ENCODE measurements at regions not wholly inside any gene's neighbourhood (a gene's known extent, or its start where the extent isn't known, plus 50 kb on each side); places are given as distances from the start of the nearest gene placed in this dataset.

- no peak overlapping the region for H3K4me3 ChIP-seq
- TF ChIP-seq CTCF (IDR thresholded peaks at IDR 0.05) = no peak
- no peak for TF ChIP-seq POLR2A (IDR thresholded peaks at IDR 0.05)
- no peak for TF ChIP-seq POLR2AphosphoS5 (IDR thresholded peaks at IDR 0.05)
- TF ChIP-seq EP300 (IDR thresholded peaks at IDR 0.05) = no peak
- H3K4me1 ChIP-seq = no peaks in the 10 kb centered on the region
- no peaks in the 10 kb centered on the region for H3K27me3 ChIP-seq
- WGBS, 2 donors = 69 to 71% methylated on average over 6 of the region's 6 CpGs
- ATAC-seq (ENCODE audit: low FRiP score in 2 of 2) (no peak), DNase-seq (no peak)
- no peak overlapping the region for H3K27ac ChIP-seq
- H3K36me3 ChIP-seq = no peaks in the 10 kb centered on the region
- peaks cover 0 to 3% (median 0%) of the 10 kb centered on the region in 4 donors for H3K9me3 ChIP-seq
Observed at GRCh38 chr12:118749646-118750045, 231.7 kb upstream of the SRRM4 start.

- no peak for ATAC-seq (ENCODE audit: low FRiP score in 2 of 2)
- Histone ChIP-seq H3K27me3 (no peaks in the 10 kb centered on the region), H3K27ac (no peak overlapping the region), H3K36me3 (no peaks in the 10 kb centered on the region), H3K4me3 (no peak overlapping the region), H3K4me1 (no peaks in the 10 kb centered on the region), H3K9me3 (peaks cover 0 to 3% (median 0%) of the 10 kb centered on the region in 4 donors)
- TF ChIP-seq EP300 (IDR thresholded peaks at IDR 0.05) (no peak), POLR2AphosphoS5 (IDR thresholded peaks at IDR 0.05) (no peak), POLR2A (IDR thresholded peaks at IDR 0.05) (no peak), CTCF (IDR thresholded peaks at IDR 0.05) (no peak)
- WGBS, 2 donors = 80% methylated on average over 2 of the region's 2 CpGs
- DNase-seq = no peak
Observed at GRCh38 chr12:118750666-118751065, 230.7 kb upstream of the SRRM4 start.

- DNase-seq (no peak), ATAC-seq (ENCODE audit: low FRiP score in 2 of 2) (no peak)
- 95 to 100% methylated on average over 1 of the region's 1 CpG for WGBS, 2 donors
Observed at GRCh38 chr12:118751355-118751754, 230.0 kb upstream of the SRRM4 start.

GRCh38 chr12:118760623-118761022, 220.7 kb upstream of the SRRM4 start:
- no peak for TF ChIP-seq POLR2A (IDR thresholded peaks at IDR 0.05)
- no peak for TF ChIP-seq CTCF (IDR thresholded peaks at IDR 0.05)
- no peak for TF ChIP-seq EP300 (IDR thresholded peaks at IDR 0.05)
- no peak for TF ChIP-seq POLR2AphosphoS5 (IDR thresholded peaks at IDR 0.05)
- Histone ChIP-seq H3K27ac (no peak overlapping the region), H3K27me3 (no peaks in the 10 kb centered on the region), H3K4me1 (no peaks in the 10 kb centered on the region), H3K9me3 (no peaks in the 10 kb centered on the region), H3K36me3 (no peaks in the 10 kb centered on the region), H3K4me3 (no peak overlapping the region)
- DNase-seq (no peak), ATAC-seq (ENCODE audit: low FRiP score in 2 of 2) (no peak)
- WGBS, 2 donors = 79 to 90% methylated on average over 1 of the region's 1 CpG

More at GRCh38 chr12:118751355-118751754, 230.0 kb upstream of the SRRM4 start:
- TF ChIP-seq EP300 (IDR thresholded peaks at IDR 0.05) (no peak), CTCF (IDR thresholded peaks at IDR 0.05) (no peak), POLR2A (IDR thresholded peaks at IDR 0.05) (no peak)
- Histone ChIP-seq H3K9me3 (peaks cover 0 to 3% (median 0%) of the 10 kb centered on the region in 4 donors), H3K27ac (no peak overlapping the region), H3K4me1 (no peaks in the 10 kb centered on the region), H3K27me3 (no peaks in the 10 kb centered on the region), H3K36me3 (no peaks in the 10 kb centered on the region), H3K4me3 (no peak overlapping the region)

GRCh38 chr12:118763234-118763633, 218.1 kb upstream of the SRRM4 start:
- DNase-seq = no peak
- H3K4me3 ChIP-seq = no peak overlapping the region
- TF ChIP-seq POLR2A (IDR thresholded peaks at IDR 0.05) (no peak), EP300 (IDR thresholded peaks at IDR 0.05) (no peak), CTCF (IDR thresholded peaks at IDR 0.05) (no peak), POLR2AphosphoS5 (IDR thresholded peaks at IDR 0.05) (no peak)
- no peaks in the 10 kb centered on the region for H3K36me3 ChIP-seq
- no peaks in the 10 kb centered on the region for H3K9me3 ChIP-seq
- ATAC-seq (ENCODE audit: low FRiP score in 2 of 2) = no peak
- H3K27me3 ChIP-seq = no peaks in the 10 kb centered on the region
- H3K27ac ChIP-seq = no peak overlapping the region
- H3K4me1 ChIP-seq = no peaks in the 10 kb centered on the region
- 100% methylated on average over 1 of the region's 1 CpG for WGBS, 2 donors
